ENCODE measurements at regions not wholly inside any gene's neighbourhood (a gene's known extent, or its start where the extent isn't known, plus 50 kb on each side); places are given as distances from the start of the nearest gene placed in this dataset.

DNA sequence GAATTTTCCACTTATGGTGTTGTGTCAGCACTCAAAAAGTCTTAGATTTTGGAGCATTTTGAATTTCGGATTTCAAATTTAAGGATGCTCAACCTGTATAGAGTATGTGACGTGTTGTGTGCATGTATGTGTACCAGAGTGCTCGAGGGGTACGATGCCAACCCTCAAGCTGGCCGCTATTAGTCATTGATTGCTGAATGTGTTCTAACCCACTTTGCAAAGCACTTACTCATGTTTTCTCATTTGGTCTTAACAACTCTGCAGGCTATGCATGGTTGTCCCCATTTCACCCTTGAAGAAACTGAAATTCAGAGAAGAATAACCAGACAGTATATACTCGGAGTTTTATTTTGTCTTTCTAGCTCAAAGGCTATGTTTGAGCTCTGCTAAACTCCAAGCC lies 196.4 kb upstream of the TENM4 start:
- H3K4me1 Mint-ChIP-seq (ENCODE audit: low read depth), result no peaks in the 10 kb centered on the region
- H3K27me3 Mint-ChIP-seq, result no peaks in the 10 kb centered on the region
- H3K4me3 Mint-ChIP-seq, result no peak overlapping the region
- DNase-seq, result no peak
- no peaks in the 10 kb centered on the region for H3K36me3 ChIP-seq (ENCODE audit: insufficient read depth, low read length)
- no peaks in the 10 kb centered on the region for H3K36me3 Mint-ChIP-seq (ENCODE audit: low read depth)
- TF ChIP-seq, protein P1, sequence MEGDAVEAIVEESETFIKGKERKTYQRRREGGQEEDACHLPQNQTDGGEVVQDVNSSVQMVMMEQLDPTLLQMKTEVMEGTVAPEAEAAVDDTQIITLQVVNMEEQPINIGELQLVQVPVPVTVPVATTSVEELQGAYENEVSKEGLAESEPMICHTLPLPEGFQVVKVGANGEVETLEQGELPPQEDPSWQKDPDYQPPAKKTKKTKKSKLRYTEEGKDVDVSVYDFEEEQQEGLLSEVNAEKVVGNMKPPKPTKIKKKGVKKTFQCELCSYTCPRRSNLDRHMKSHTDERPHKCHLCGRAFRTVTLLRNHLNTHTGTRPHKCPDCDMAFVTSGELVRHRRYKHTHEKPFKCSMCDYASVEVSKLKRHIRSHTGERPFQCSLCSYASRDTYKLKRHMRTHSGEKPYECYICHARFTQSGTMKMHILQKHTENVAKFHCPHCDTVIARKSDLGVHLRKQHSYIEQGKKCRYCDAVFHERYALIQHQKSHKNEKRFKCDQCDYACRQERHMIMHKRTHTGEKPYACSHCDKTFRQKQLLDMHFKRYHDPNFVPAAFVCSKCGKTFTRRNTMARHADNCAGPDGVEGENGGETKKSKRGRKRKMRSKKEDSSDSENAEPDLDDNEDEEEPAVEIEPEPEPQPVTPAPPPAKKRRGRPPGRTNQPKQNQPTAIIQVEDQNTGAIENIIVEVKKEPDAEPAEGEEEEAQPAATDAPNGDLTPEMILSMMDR (IDR thresholded peaks at IDR 0.05), result no peak
- H3K9me3 Mint-ChIP-seq, result peaks cover 6% of the 10 kb centered on the region
- H3K27me3 ChIP-seq (ENCODE audit: control insufficient read depth in 1 of 2, insufficient read depth in 2 of 2, low read length in 2 of 2), result no peaks in the 10 kb centered on the region
- no peak overlapping the region for H3K27ac Mint-ChIP-seq
- POLR2A ChIA-PET, result no interaction called here
- H3K4me3 ChIP-seq (ENCODE audit: low read length), result no peak overlapping the region
- no peaks in the 10 kb centered on the region for H3K4me1 ChIP-seq (ENCODE audit: insufficient read depth, low read length)
- CTCF ChIA-PET, result no interaction called here
- no peak overlapping the region for H3K27ac ChIP-seq (ENCODE audit: low read depth in 1 of 2, low read length in 2 of 2)
- no peak for ATAC-seq (ENCODE audit: poor library complexity)
- peaks cover 3 to 5% of the 10 kb centered on the region in 2 experiments for H3K9me3 ChIP-seq (ENCODE audit: control insufficient read depth in 1 of 2, insufficient read depth in 1 of 2, low read length in 2 of 2)
- intact Hi-C loops (cut with DNase I, micrococcal nuclease), result no loop called here

DNA sequence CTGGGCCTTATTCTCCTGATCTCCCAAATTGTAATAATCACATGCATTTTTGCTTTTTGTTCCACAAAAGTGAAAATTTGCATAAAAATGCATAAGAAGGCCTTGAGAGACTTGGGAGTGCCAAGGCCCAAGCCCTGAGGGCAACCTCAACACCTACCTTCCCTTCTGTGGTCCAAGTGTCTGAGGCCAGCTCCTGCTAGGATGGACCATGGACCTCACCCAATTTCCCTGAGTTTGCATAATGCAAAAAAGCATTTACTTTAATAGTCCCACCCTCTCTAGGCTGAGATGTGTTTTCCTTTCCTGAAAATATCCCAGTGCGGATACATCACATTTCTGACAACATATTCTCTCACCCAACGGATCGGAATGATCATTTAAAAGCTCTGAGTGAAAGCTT lies 194.1 kb upstream of the TENM4 start:
- Mint-ChIP-seq H3K4me3 (no peak overlapping the region), H3K27ac (no peak overlapping the region), H3K9me3 (peaks cover 5% of the 10 kb centered on the region), H3K4me1 (ENCODE audit: low read depth) (no peaks in the 10 kb centered on the region), H3K27me3 (no peaks in the 10 kb centered on the region), H3K36me3 (ENCODE audit: low read depth) (no peaks in the 10 kb centered on the region)
- DNase-seq (no peak), ATAC-seq (ENCODE audit: poor library complexity) (no peak)
- H3K27ac ChIP-seq (ENCODE audit: low read depth in 1 of 2, low read length in 2 of 2), result no peak overlapping the region
- H3K36me3 ChIP-seq (ENCODE audit: insufficient read depth, low read length), result no peaks in the 10 kb centered on the region
- no peaks in the 10 kb centered on the region for H3K27me3 ChIP-seq (ENCODE audit: control insufficient read depth in 1 of 2, insufficient read depth in 2 of 2, low read length in 2 of 2)
- intact Hi-C loops (cut with DNase I, micrococcal nuclease), result no loop called here
- H3K9me3 ChIP-seq (ENCODE audit: control insufficient read depth in 1 of 2, insufficient read depth in 1 of 2, low read length in 2 of 2), result peaks cover 4 to 5% of the 10 kb centered on the region in 2 experiments
- POLR2A ChIA-PET, result no interaction called here
- no peaks in the 10 kb centered on the region for H3K4me1 ChIP-seq (ENCODE audit: insufficient read depth, low read length)
- TF ChIP-seq, protein P1 (IDR thresholded peaks at IDR 0.05), result no peak
- CTCF ChIA-PET, result interaction anchor here (1.3 kb wide), 1 partner anchor 12 kb away, joined by 3 read pairs; no protein-coding TSS in a partner anchor
- no peak overlapping the region for H3K4me3 ChIP-seq (ENCODE audit: low read length)

DNA sequence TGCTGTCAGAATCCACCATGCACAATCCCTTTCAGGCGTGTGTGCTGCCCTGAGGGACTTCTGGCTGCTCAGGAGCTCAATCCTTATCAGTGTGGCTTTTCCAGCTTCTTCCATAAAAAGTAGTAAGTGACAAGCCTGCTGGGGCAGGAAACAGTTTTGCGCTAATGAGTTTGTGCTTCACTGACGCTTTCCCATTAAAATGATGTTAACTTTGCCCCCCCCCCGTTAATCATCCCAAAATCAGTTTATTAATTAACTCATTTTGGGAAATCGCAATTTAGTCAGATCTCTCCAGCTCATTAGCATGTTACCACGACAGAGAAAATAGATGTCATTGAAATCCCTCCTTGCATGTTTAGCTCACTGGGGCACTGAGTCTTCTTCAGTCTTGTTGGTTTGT lies 186.5 kb upstream of the TENM4 start:
- Histone ChIP-seq H3K27ac (ENCODE audit: low read depth in 1 of 2, low read length in 2 of 2) (no peak overlapping the region), H3K9me3 (ENCODE audit: control insufficient read depth in 1 of 2, insufficient read depth in 1 of 2, low read length in 2 of 2) (peaks cover 0 to 4% of the 10 kb centered on the region in 2 experiments), H3K27me3 (ENCODE audit: control insufficient read depth in 1 of 2, insufficient read depth in 2 of 2, low read length in 2 of 2) (no peaks in the 10 kb centered on the region), H3K4me1 (ENCODE audit: insufficient read depth, low read length) (no peaks in the 10 kb centered on the region), H3K4me3 (ENCODE audit: low read length) (no peak overlapping the region), H3K36me3 (ENCODE audit: insufficient read depth, low read length) (no peaks in the 10 kb centered on the region)
- no peak for ATAC-seq (ENCODE audit: poor library complexity)
- H3K9me3 Mint-ChIP-seq, result no peaks in the 10 kb centered on the region
- CTCF ChIA-PET, result interaction anchor here (0.6 kb wide), 1 partner anchor 501 kb away, joined by 3 read pairs; no protein-coding TSS in a partner anchor
- H3K27ac Mint-ChIP-seq, result no peak overlapping the region
- no peak for DNase-seq
- H3K36me3 Mint-ChIP-seq (ENCODE audit: low read depth), result no peaks in the 10 kb centered on the region
- intact Hi-C loops (cut with DNase I, micrococcal nuclease), result no loop called here
- no peaks in the 10 kb centered on the region for H3K4me1 Mint-ChIP-seq (ENCODE audit: low read depth)
- no peaks in the 10 kb centered on the region for H3K27me3 Mint-ChIP-seq
- TF ChIP-seq, protein P1 (IDR thresholded peaks at IDR 0.05), result no peak
- POLR2A ChIA-PET, result no interaction called here
- no peak overlapping the region for H3K4me3 Mint-ChIP-seq

Measured in CD4-positive, alpha-beta T cell (primary cell).